Endothelial cell of umbilical vein (primary cell): ENCODE measurements at regions not wholly inside any gene's neighbourhood (a gene's known extent, or its start where the extent isn't known, plus 50 kb on each side); places are given as distances from the start of the nearest gene placed in this dataset.

Source experiments
- BruUV-seq: library from RNA; stranded (reverse); fragments of 400-500 nt; replicated peaks from 2 replicates; lab custom pipeline; 2021; lab: Mats Ljungman, UMichigan
- CTCF ChIA-PET: fragments of 300-600, 350-600 bp; sonication (Branson Sonifier 250); formaldehyde crosslinking; loops from one replicate; lab custom pipeline; 2021; ENCODE audit warnings: antibody characterized with exemption, inconsistent platforms; lab: Charles Lee
- POLR2A ChIA-PET: fragments of 300-600, 350-600 bp; sonication (Branson Sonifier 250); formaldehyde crosslinking; loops from one replicate; lab custom pipeline; 2021; ENCODE audit warnings: antibody characterized with exemption, inconsistent platforms; lab: Charles Lee
- DNase-seq: peaks from one replicate; pipeline ENCODE4 v3.0.0-alpha.2; 2011; ENCODE audit warnings: low read depth, low spot score
- FAIRE-seq: peaks from 2 replicates; lab custom pipeline; 2011; peaks lifted over from hg19 to GRCh38; lab: Jason Lieb, UNC
- H2AFZ ChIP-seq: 2 replicates; pipeline ENCODE4 v1.6.0; 2012; ENCODE audit warnings: low read depth, low read length, control low read depth, inconsistent platforms
- H3K27ac ChIP-seq: 2 replicates; pipeline ENCODE4 v1.5.1; 2011; ENCODE audit warnings: low read depth, mild to moderate bottlenecking, control low read depth, low read length, moderate library complexity; ENCODE audit not compliant: insufficient read depth
- H3K27me3 ChIP-seq, 2 experiments: 2 replicates each; pipeline versions ENCODE4 v1.6.0 to v1.6.1; 2011; ENCODE audit warnings: low read length in 2 of 2, mixed read lengths in 1 of 2; ENCODE audit not compliant: control insufficient read depth in 2 of 2, insufficient read depth in 2 of 2
- H3K36me3 ChIP-seq, 2 experiments: 2 replicates in 1 of 2; 3 replicates in 1 of 2; pipeline ENCODE4 v1.5.1; 2011; ENCODE audit warnings: low read length in 2 of 2, mild to moderate bottlenecking in 1 of 2, moderate library complexity in 1 of 2; ENCODE audit not compliant: control insufficient read depth in 2 of 2, insufficient read depth in 2 of 2; ENCODE audit errors: extremely low read depth in 1 of 2
- H3K4me1 ChIP-seq: 3 replicates; pipeline ENCODE4 v1.5.1; 2011; ENCODE audit warnings: mild to moderate bottlenecking, low read length; ENCODE audit not compliant: control insufficient read depth, insufficient read depth; ENCODE audit errors: extremely low read depth
- H3K4me2 ChIP-seq: 2 replicates; pipeline ENCODE4 v1.6.1; 2011; ENCODE audit warnings: low read length, control low read depth, mixed read lengths; ENCODE audit not compliant: insufficient read depth
- H3K4me3 ChIP-seq, 3 experiments: fragments of 200-600 bp in 1 of 3; sonication (generic), shearing (Covaris generic) in 1 of 3; replicated peaks in 1 of 3; 2 replicates each; pipeline ENCODE4 v1.5.1; 2011 to 2016; ENCODE audit warnings: control low read depth in 3 of 3, low read length in 3 of 3, mild to moderate bottlenecking in 2 of 3, inconsistent platforms in 1 of 3, low read depth in 1 of 3, moderate library complexity in 1 of 3; ENCODE audit not compliant: insufficient read depth in 1 of 3
- H3K79me2 ChIP-seq: 2 replicates; pipeline ENCODE4 v1.6.0; 2012; ENCODE audit warnings: low read length, inconsistent platforms; ENCODE audit not compliant: control insufficient read depth, insufficient read depth
- H3K9ac ChIP-seq: replicated peaks from 2 replicates; pipeline ENCODE3; 2011; ENCODE audit warnings: low read length, control low read depth; ENCODE audit not compliant: insufficient read depth; ENCODE audit errors: extremely low read depth
- H3K9me1 ChIP-seq: replicated peaks from 3 replicates; pipeline ENCODE4 v1.6.0; 2011; ENCODE audit warnings: mild to moderate bottlenecking, low read length; ENCODE audit not compliant: control insufficient read depth, insufficient read depth; ENCODE audit errors: extremely low read depth
- H3K9me3 ChIP-seq: replicated peaks from 2 replicates; pipeline ENCODE4 v1.5.1; 2012; ENCODE audit warnings: low read length, inconsistent platforms; ENCODE audit not compliant: control insufficient read depth, insufficient read depth
- H4K20me1 ChIP-seq: replicated peaks from 2 replicates; pipeline ENCODE3; 2011; ENCODE audit warnings: mild to moderate bottlenecking, low read length; ENCODE audit not compliant: control insufficient read depth, insufficient read depth; ENCODE audit errors: extremely low read depth
- EZH2 ChIP-seq: IDR thresholded peaks from 2 replicates; pipeline ENCODE4 v1.6.1; 2012; ENCODE audit warnings: borderline replicate concordance, low read depth, mild to moderate bottlenecking, moderate library complexity, low read length, inconsistent platforms; ENCODE audit not compliant: severe bottlenecking
- FOS ChIP-seq: IDR thresholded peaks from 2 replicates; pipeline ENCODE4 v1.6.1; 2011; ENCODE audit warnings: mild to moderate bottlenecking, low read length, moderate library complexity, borderline replicate concordance; ENCODE audit not compliant: insufficient read depth
- GATA2 ChIP-seq: IDR thresholded peaks from 2 replicates; pipeline ENCODE4 v1.7.0; 2011; ENCODE audit warnings: low read depth, mild to moderate bottlenecking, moderate library complexity, mixed read lengths, low read length; ENCODE audit not compliant: insufficient read length, insufficient read depth
- MYC ChIP-seq: IDR thresholded peaks from one replicate; pipeline ENCODE4 v1.6.1; 2011; ENCODE audit warnings: mild to moderate bottlenecking, low read depth, low read length
- POLR2A ChIP-seq: IDR thresholded peaks from 2 replicates; pipeline ENCODE4 v1.6.1; 2012; ENCODE audit warnings: low read depth, mild to moderate bottlenecking, control low read depth, low read length
- POLR2AphosphoS5 ChIP-seq: IDR thresholded peaks from 2 replicates; pipeline ENCODE4 v1.6.1; 2012; ENCODE audit warnings: low read depth, mild to moderate bottlenecking, control low read depth, low read length, moderate library complexity; ENCODE audit not compliant: insufficient read depth
- dilution Hi-C: fragments of 300-500 bp; cut with MboI; formaldehyde crosslinking; loops from one replicate; pipeline ENCODE4 v1.15.0; 2019; ENCODE audit warnings: low sequenced_read_pairs; ENCODE audit not compliant: extremely low pct_ligation_motif_present
- intact Hi-C: fragments of 100-400 bp; cut with micrococcal nuclease; formaldehyde crosslinking; loops from one replicate; pipeline ENCODE4 v1.10.0; 2022
- TF ChIP-seq, protein P1 (sequence below): IDR thresholded peaks from 2 replicates; pipeline ENCODE4 v1.6.1; 2011; ENCODE audit not compliant: insufficient read depth, insufficient read length
- TF ChIP-seq, protein P2 (sequence below), 2 donors: IDR thresholded peaks; 1 replicate in 1 of 2; 2 replicates in 1 of 2; pipeline ENCODE4 v1.5.1; 2011; ENCODE audit warnings: low read length in 2 of 2, mild to moderate bottlenecking in 2 of 2, moderate library complexity in 2 of 2, control low read depth in 1 of 2, inconsistent platforms in 1 of 2, low read depth in 1 of 2; ENCODE audit not compliant: insufficient read depth in 1 of 2; ENCODE audit errors: extremely low read depth in 1 of 2

DNA sequence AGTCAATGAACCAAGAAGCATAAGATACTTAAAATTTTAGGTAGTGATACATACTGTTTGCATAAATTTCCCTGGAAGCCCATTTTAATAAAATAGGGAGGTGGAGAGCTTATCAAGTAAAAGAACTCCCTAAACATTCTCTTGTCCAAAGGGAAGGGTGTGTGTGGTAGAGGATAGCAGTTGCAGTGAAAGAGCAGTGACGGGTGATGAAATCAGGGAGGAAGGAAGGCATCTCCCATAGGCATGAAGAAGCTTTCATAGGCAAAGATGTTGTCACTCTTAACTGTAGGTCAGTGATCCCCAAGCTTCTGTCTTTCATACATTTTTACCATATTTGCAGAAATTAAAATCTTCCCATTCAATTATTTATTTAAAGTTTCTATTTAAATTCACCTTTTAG lies 60.0 kb upstream of the ZNF831 start:
- Histone ChIP-seq H3K9me1 (no peaks in the 10 kb centered on the region), H3K4me2 (no peak overlapping the region), H3K9ac (no peak overlapping the region), H3K27ac (no peak overlapping the region), H3K27me3 (no peaks in the 10 kb centered on the region), H3K79me2 (no peaks in the 10 kb centered on the region), H2AFZ (no peak overlapping the region), H3K36me3 (no peaks in the 10 kb centered on the region), H4K20me1 (no peaks in the 10 kb centered on the region), H3K4me1 (no peaks in the 10 kb centered on the region), H3K9me3 (no peaks in the 10 kb centered on the region), H3K4me3 (no peak overlapping the region)
- DNase-seq (no peak), FAIRE-seq (no peak)
- BruUV-seq, result no TSS peak
- no peak for TF ChIP-seq EZH2
- no peak for TF ChIP-seq POLR2AphosphoS5
- no peak for TF ChIP-seq FOS
- no peak for TF ChIP-seq POLR2A
- no peak for TF ChIP-seq MYC
- TF ChIP-seq, protein P1, sequence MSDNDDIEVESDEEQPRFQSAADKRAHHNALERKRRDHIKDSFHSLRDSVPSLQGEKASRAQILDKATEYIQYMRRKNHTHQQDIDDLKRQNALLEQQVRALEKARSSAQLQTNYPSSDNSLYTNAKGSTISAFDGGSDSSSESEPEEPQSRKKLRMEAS, result no peak
- CTCF ChIA-PET, result interaction anchor here (1.1 to 1.9 kb wide), 3 partner anchors 8 to 21 kb away, joined by 3 to 10 read pairs (median 3); no protein-coding TSS in a partner anchor
- intact Hi-C loops, result no loop called here
- dilution Hi-C loops, result no loop called here
- POLR2A ChIA-PET, result no interaction called here

GRCh38 chr20:59102841-59103299 lies 60.3 kb upstream of the PRELID3B start:
- POLR2A ChIA-PET, result no interaction called here
- no TSS peak for BruUV-seq
- H3K4me1 ChIP-seq, result no peaks in the 10 kb centered on the region
- TF ChIP-seq FOS (no peak), POLR2A (no peak), GATA2 (no peak), POLR2AphosphoS5 (no peak)
- TF ChIP-seq, protein P2, sequence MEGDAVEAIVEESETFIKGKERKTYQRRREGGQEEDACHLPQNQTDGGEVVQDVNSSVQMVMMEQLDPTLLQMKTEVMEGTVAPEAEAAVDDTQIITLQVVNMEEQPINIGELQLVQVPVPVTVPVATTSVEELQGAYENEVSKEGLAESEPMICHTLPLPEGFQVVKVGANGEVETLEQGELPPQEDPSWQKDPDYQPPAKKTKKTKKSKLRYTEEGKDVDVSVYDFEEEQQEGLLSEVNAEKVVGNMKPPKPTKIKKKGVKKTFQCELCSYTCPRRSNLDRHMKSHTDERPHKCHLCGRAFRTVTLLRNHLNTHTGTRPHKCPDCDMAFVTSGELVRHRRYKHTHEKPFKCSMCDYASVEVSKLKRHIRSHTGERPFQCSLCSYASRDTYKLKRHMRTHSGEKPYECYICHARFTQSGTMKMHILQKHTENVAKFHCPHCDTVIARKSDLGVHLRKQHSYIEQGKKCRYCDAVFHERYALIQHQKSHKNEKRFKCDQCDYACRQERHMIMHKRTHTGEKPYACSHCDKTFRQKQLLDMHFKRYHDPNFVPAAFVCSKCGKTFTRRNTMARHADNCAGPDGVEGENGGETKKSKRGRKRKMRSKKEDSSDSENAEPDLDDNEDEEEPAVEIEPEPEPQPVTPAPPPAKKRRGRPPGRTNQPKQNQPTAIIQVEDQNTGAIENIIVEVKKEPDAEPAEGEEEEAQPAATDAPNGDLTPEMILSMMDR (IDR thresholded peaks at IDR 0.05; ENCODE audit: extremely low read depth in 1 of 2, insufficient read depth in 1 of 2, low read depth in 1 of 2, low read length in 2 of 2), result no peak
- TF ChIP-seq, protein P1, result no peak
- no peaks in the 10 kb centered on the region for H3K36me3 ChIP-seq
- H3K27me3 ChIP-seq, result no peaks in the 10 kb centered on the region
- CTCF ChIA-PET, result interaction anchor here (1.1 to 1.9 kb wide), 2 partner anchors 16 to 20 kb away, joined by 3 to 10 read pairs; no protein-coding TSS in a partner anchor
- H2AFZ ChIP-seq, result no peak overlapping the region
- no peak overlapping the region for H3K4me2 ChIP-seq
- no peaks in the 10 kb centered on the region for H3K79me2 ChIP-seq
- intact Hi-C loops (no loop called here), dilution Hi-C loops (no loop called here)
- H3K9me1 ChIP-seq, result no peaks in the 10 kb centered on the region
- DNase-seq (no peak), FAIRE-seq (no peak)
- H3K4me3 ChIP-seq, result no peak overlapping the region
- no peak overlapping the region for H3K27ac ChIP-seq
- H3K9ac ChIP-seq, result no peak overlapping the region
- no peaks in the 10 kb centered on the region for H3K9me3 ChIP-seq
- H4K20me1 ChIP-seq, result no peaks in the 10 kb centered on the region
